PC-3 (cell line): ENCODE measurements at regions not wholly inside any gene's neighbourhood (a gene's known extent, or its start where the extent isn't known, plus 50 kb on each side); places are given as distances from the start of the nearest gene placed in this dataset.
A peak's percentile ranks its signal among the peaks of the same experiment; 100 is the strongest.

Experiments
- ATAC-seq: fragments of 200-7000 bp; cut with Tn5 transposase; 2 replicates; pipeline ENCODE4 v1.9.1; 2020; ENCODE audit warnings: mild to moderate bottlenecking, moderate library complexity
- BruUV-seq: library from RNA; stranded (reverse); fragments of 400-500 nt; replicated peaks from 2 replicates; lab custom pipeline; 2021; lab: Mats Ljungman, UMichigan
- CTCF ChIA-PET: fragments of 300-600 bp; sonication (Branson Sonifier 250); formaldehyde crosslinking; loops from one replicate; lab custom pipeline; 2022; ENCODE audit warnings: antibody characterized with exemption; lab: Charles Lee
- POLR2A ChIA-PET: fragments of 300-600 bp; sonication (Branson Sonifier 250); formaldehyde crosslinking; loops from one replicate; lab custom pipeline; 2022; ENCODE audit warnings: antibody characterized with exemption; ENCODE audit not compliant: unreplicated experiment; lab: Charles Lee
- DNase-seq: peaks from one replicate; pipeline ENCODE4 v3.0.0-alpha.2; 2015
- H2AFZ ChIP-seq: fragments of 300-600 bp; sonication (generic); 2 replicates; pipeline ENCODE4 v1.6.0; 2016; ENCODE audit warnings: antibody characterized with exemption, low read length
- H3F3A ChIP-seq: fragments of 300-600 bp; sonication (generic); one replicate; pipeline ENCODE4 v1.6.0; 2017; ENCODE audit warnings: antibody characterized with exemption, low read length, control low read depth, mild to moderate bottlenecking; ENCODE audit not compliant: unreplicated experiment
- H3K27ac ChIP-seq: fragments of 300-600 bp; sonication (generic); 2 replicates; pipeline ENCODE4 v1.5.1; 2016; ENCODE audit warnings: mild to moderate bottlenecking, low read length
- H3K27me3 ChIP-seq: fragments of 300-600 bp; sonication (generic); 2 replicates; pipeline ENCODE4 v1.6.1; 2016; ENCODE audit warnings: low read length, mixed read lengths
- H3K36me3 ChIP-seq: fragments of 300-600 bp; sonication (generic); 2 replicates; pipeline ENCODE4 v1.6.1; 2016; ENCODE audit warnings: low read depth, mixed run types, low read length, mixed read lengths
- H3K4me1 ChIP-seq: fragments of 300-600 bp; sonication (generic); 2 replicates; pipeline ENCODE4 v1.5.1; 2016; ENCODE audit warnings: low read length; ENCODE audit not compliant: insufficient read depth
- H3K4me2 ChIP-seq: fragments of 300-600 bp; sonication (generic); 2 replicates; pipeline ENCODE4 v1.6.0; 2016; ENCODE audit warnings: low read length
- H3K4me3 ChIP-seq: fragments of 300-600 bp; sonication (generic); 2 replicates; pipeline ENCODE4 v1.5.1; 2016; ENCODE audit warnings: mild to moderate bottlenecking, low read length, mixed read lengths
- H3K79me2 ChIP-seq: fragments of 300-600 bp; sonication (generic); 2 replicates; pipeline ENCODE4 v1.6.1; 2017; ENCODE audit warnings: low read length, mixed read lengths
- H3K9ac ChIP-seq: fragments of 300-600 bp; sonication (generic); 2 replicates; pipeline ENCODE4 v1.6.0; 2016; ENCODE audit warnings: mild to moderate bottlenecking, low read length
- H3K9me2 ChIP-seq: fragments of 300-600 bp; sonication (generic); replicated peaks from 2 replicates; pipeline ENCODE4 v1.6.1; 2016; ENCODE audit warnings: mixed run types, low read length, mixed read lengths
- H3K9me3 ChIP-seq: fragments of 300-600 bp; sonication (generic); 2 replicates; pipeline ENCODE4 v1.6.1; 2016; ENCODE audit warnings: low read length, mixed read lengths
- H4K20me1 ChIP-seq: fragments of 300-600 bp; sonication (generic); 2 replicates; pipeline ENCODE4 v1.6.1; 2016; ENCODE audit warnings: low read length, mixed read lengths
- EZH2 ChIP-seq: fragments of 300-600 bp; sonication (generic); IDR thresholded peaks from one replicate; pipeline ENCODE4 v1.6.1; 2017; ENCODE audit warnings: antibody characterized with exemption, mild to moderate bottlenecking, low read length; ENCODE audit not compliant: unreplicated experiment
- EZH2phosphoT487 ChIP-seq: fragments of 300-600 bp; sonication (generic); IDR thresholded peaks from 2 replicates; pipeline ENCODE4 v1.6.1; 2018; ENCODE audit warnings: mild to moderate bottlenecking, antibody characterized with exemption, low read length, borderline replicate concordance
- intact Hi-C: fragments of 100-400 bp; cut with micrococcal nuclease; formaldehyde crosslinking; loops from 2 replicates; pipeline ENCODE4 v1.9.0; 2023
- TF ChIP-seq, protein P1 (sequence below): fragments of 300-600 bp; sonication (generic); conservative IDR thresholded peaks from 2 replicates; pipeline ENCODE4 v1.5.1; 2017; ENCODE audit warnings: antibody characterized with exemption, low read depth, mild to moderate bottlenecking, low read length

DNA sequence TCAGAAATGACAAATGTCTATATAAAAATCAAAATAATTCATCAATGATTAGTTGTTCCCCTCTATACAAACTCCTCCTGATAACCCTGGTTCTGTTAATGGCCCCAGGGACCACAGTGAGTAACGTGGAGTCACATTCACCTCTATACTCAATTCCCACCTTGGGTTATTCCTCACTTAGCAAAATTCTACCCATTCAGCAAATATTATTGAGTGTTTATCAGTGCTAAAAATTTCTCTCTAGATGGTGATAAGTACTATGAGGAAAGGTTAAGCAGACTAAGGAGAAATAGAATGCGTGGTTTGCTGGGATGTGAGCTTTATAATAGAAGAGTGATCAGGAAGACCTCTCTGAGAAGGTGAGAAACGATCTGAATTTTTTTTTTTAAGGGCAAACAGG, 1124.5 kb downstream of the BCL11A start:
- Histone ChIP-seq H3K79me2 (no peaks in the 10 kb centered on the region), H3K4me3 (no peak overlapping the region), H2AFZ (no peak overlapping the region), H3K4me1 (no peaks in the 10 kb centered on the region), H3K4me2 (no peak overlapping the region), H3K9me2 (no peaks in the 10 kb centered on the region), H3K36me3 (no peaks in the 10 kb centered on the region), H3K9ac (no peak overlapping the region), H3K27ac (no peak overlapping the region), H3K27me3 (no peaks in the 10 kb centered on the region), H4K20me1 (no peaks in the 10 kb centered on the region), H3K9me3 (no peaks in the 10 kb centered on the region), H3F3A (no peaks in the 10 kb centered on the region)
- no peak for ATAC-seq
- ChIA-PET CTCF (no interaction called here), POLR2A (no interaction called here)
- no TSS peak for BruUV-seq
- intact Hi-C loops: no loop called here
- TF ChIP-seq EZH2 (no peak), EZH2phosphoT487 (no peak)
- TF ChIP-seq, protein P1, sequence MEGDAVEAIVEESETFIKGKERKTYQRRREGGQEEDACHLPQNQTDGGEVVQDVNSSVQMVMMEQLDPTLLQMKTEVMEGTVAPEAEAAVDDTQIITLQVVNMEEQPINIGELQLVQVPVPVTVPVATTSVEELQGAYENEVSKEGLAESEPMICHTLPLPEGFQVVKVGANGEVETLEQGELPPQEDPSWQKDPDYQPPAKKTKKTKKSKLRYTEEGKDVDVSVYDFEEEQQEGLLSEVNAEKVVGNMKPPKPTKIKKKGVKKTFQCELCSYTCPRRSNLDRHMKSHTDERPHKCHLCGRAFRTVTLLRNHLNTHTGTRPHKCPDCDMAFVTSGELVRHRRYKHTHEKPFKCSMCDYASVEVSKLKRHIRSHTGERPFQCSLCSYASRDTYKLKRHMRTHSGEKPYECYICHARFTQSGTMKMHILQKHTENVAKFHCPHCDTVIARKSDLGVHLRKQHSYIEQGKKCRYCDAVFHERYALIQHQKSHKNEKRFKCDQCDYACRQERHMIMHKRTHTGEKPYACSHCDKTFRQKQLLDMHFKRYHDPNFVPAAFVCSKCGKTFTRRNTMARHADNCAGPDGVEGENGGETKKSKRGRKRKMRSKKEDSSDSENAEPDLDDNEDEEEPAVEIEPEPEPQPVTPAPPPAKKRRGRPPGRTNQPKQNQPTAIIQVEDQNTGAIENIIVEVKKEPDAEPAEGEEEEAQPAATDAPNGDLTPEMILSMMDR: no peak
- DNase-seq: no peak

DNA sequence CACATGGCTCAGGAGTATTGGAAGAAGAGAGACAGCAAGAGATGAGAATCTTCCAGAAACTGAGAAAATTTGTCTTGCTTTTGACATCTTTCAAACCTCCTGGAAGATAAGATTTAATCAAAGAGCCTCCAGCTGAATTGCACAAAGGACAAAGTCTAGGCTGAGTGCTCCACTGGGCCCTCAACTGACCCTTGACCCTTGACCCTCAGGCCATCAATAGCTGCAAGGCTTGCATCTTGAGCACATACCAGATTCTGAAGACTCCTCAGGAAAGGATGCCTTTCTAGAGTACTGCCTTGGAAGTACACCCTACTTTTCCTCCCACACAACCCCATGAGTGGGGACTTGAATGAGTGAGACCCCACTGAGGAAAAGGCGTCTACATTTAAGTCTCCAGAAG, 1125.5 kb downstream of the BCL11A start:
- ATAC-seq (no peak), DNase-seq (no peak)
- H3K4me1 ChIP-seq: no peaks in the 10 kb centered on the region
- H2AFZ ChIP-seq: no peak overlapping the region
- no peak overlapping the region for H3K4me3 ChIP-seq
- TF ChIP-seq EZH2 (no peak), EZH2phosphoT487 (no peak)
- TF ChIP-seq, protein P1: no peak
- H3K9me2 ChIP-seq: no peaks in the 10 kb centered on the region
- no peaks in the 10 kb centered on the region for H3K36me3 ChIP-seq
- H3F3A ChIP-seq: no peaks in the 10 kb centered on the region
- H3K27me3 ChIP-seq: no peaks in the 10 kb centered on the region
- no peaks in the 10 kb centered on the region for H3K9me3 ChIP-seq
- H3K27ac ChIP-seq: no peak overlapping the region
- no peak overlapping the region for H3K9ac ChIP-seq
- intact Hi-C loops: no loop called here
- POLR2A ChIA-PET: no interaction called here
- no peaks in the 10 kb centered on the region for H4K20me1 ChIP-seq
- no peak overlapping the region for H3K4me2 ChIP-seq
- CTCF ChIA-PET: no interaction called here
- no TSS peak for BruUV-seq
- H3K79me2 ChIP-seq: no peaks in the 10 kb centered on the region

DNA sequence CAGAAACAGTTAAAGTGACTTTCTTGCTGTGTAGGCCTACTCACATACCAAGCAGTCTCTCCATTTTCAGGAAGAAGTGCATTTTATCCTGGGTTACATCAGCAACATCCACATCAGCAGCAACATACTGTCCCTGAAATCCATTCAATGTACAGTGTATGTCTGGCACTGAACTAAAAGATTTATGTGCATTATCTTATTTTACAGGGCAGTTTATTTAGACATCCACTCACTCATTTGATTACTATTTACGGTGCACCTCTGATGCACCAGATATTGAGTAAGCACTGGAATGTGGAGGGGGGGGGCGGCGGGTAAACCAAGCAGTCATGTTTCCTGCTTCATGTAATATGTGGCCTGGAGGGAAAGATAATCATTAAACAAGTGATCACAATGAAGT, 1128.2 kb downstream of the BCL11A start:
- ATAC-seq (no peak), DNase-seq (peak; percentile 16)
- H3K27me3 ChIP-seq: no peaks in the 10 kb centered on the region
- no peaks in the 10 kb centered on the region for H3K36me3 ChIP-seq
- H2AFZ ChIP-seq: no peak overlapping the region
- ChIA-PET POLR2A (no interaction called here), CTCF (no interaction called here)
- no peaks in the 10 kb centered on the region for H3K79me2 ChIP-seq
- intact Hi-C loops: no loop called here
- no peaks in the 10 kb centered on the region for H4K20me1 ChIP-seq
- no peak overlapping the region for H3K9ac ChIP-seq
- no peaks in the 10 kb centered on the region for H3K4me1 ChIP-seq
- no peaks in the 10 kb centered on the region for H3F3A ChIP-seq
- no peaks in the 10 kb centered on the region for H3K9me2 ChIP-seq
- BruUV-seq: no TSS peak
- H3K4me2 ChIP-seq: no peak overlapping the region
- H3K27ac ChIP-seq: no peak overlapping the region
- TF ChIP-seq EZH2phosphoT487 (no peak), EZH2 (no peak)
- TF ChIP-seq, protein P1: no peak
- H3K9me3 ChIP-seq: no peaks in the 10 kb centered on the region; the same call in 1 of the 2 replicates
- H3K4me3 ChIP-seq: no peak overlapping the region
